Stimulated activated CD4-positive, alpha-beta T cell treated with anti-CD3 and anti-CD28 coated beads, Interleukin-2, amount 100 ng/mL, for 24 hours (primary cell): ENCODE measurements at regions not wholly inside any gene's neighbourhood (a gene's known extent, or its start where the extent isn't known, plus 50 kb on each side); places are given as distances from the start of the nearest gene placed in this dataset.

Experiments used
- DNase-seq, 2 donors: peaks; one replicate each; pipeline ENCODE4 v3.0.0-alpha.2; 2020

DNA sequence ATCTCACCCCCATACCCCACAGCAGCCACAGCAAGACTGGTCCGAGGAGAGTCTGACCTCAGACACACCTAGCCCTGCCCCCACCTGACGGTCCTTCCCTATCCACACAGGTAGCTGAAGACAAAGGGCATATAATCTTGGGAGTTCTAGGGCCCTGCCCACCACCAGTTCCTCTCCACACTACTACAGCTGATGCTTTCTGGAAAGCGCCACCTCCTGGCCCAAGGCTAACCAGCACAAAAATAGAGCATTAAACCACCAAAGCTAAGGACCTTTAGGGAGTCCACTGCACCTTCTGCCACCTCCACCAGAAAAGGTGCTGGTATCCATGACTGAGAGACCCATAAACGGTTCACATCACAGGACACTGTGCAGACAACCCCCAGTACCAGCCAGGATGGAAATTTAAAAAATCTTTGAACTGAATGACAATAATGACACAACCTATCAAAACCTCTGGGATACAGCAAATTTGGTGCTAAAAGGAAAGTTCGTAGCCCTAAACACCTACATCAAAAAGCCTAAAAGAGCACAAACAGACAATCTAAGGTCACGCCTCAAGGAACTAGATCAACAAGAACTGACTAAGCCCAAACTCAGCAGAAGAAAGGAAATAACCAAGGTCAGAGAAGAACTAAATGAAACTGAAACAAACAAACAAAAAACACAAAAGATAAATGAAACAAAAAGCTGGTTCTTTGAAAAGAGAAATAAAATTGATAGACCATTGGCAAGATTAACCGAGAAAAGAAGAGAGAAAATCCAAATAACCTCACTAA, 122.1 kb upstream of the TPRG1 start:
- DNase-seq, result peak; percentile 20 to 28

DNA sequence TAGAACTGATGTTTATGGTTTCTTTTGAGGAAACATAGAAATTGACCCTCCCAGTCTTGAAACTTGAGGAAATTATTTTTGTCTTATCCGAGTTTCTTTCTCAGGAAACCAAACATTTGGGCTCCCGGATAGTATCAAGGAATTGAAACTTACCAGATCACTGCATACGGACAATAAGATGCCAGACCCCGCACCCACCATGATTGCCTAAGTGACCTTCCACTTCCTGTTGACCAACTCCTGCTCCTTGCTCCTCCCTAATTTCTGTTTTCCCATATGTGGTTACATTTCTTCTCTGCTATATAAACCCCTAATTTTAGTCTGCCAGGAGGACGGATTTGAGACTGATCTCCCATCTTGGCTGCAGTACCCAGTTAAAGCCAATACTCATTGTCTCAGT, 118.4 kb upstream of the TPRG1 start:
- DNase-seq, result no peak

DNA sequence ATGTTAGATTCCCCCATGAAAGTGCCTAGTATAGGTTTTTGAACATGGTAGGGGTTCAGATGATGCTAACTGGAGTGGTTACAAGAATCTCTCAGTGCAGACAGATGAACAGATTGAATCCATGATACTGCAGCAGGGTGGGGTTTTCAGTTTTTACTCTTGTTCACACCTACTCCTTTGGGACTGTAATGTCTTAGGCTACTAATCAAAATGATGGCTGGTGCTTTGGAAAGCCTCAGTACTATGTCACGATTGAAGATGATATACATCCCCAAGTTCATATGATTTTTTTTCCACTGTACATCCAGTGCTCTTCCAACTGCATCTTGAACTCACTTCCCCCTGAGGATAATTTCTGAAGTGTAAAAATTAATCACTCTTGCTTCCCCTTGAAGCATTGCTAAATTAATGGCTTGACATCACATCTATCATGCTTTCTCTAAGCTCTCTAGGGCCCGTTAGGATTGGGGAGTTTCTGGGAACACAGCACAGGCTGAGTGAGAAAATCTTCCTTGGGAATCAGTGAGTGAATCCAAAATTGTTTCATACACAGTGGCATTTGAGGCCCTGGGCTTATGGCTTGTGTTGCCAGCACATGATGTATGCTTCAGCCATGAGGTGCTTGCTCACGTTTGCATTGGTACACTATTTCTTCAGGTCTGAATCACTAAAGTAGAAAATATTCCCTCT, 115.0 kb upstream of the TPRG1 start:
- no peak for DNase-seq

DNA sequence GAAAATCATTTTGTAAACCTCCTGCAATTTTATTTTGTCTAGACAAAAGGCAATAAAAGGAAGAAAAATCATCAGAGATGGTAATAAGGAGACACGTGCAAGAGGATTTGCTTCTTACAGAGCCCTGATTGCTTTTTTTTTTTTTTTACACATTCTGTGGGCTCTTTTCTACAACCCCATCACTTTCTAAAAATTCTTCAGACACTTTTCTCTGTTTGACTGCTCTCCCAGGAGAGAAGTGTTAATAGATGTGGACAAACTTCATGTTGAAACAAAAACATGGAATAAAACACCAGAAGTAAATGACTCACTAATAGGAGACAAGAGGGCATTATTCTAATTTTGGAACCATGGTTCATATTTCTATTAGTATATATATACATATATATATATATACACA, 114.4 kb upstream of the TPRG1 start:
- no peak for DNase-seq

DNA sequence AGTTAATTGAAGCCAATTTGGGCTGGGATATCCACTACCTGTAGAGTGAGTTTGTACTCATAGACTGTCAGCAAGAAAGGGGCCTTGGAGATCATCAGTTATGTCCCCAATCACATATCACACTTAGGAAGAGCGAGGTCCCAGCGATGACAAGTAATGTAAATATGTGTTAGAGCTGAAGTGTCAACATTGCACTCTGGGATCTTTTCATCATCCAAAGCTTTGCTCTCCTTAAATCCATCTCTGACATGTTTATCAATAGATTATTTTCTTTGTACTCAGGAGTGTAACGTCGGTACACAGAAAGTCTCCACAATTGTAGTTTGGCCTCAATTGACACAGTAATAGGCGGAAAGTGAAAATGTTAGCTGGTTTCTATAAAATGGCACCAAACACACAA, 113.7 kb upstream of the TPRG1 start:
- DNase-seq, result no peak

DNA sequence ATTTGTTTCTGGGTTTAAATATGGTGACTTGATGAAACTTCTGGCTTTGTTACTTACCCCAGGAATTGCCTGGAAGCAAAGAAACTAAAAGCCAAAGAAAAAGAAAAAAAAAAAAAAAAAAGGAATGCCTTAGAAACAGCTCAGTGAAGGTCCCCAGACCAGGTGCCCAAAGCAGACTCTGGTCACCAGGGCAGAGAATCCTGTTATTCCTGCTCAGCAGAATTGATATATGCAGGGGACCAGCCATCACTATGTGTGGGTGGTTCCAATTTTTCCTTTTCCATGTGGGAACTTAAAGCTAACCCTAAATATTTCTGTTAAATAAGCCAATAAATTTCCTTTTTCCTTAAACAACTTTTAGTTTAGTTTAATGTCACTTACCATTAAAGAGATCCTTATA, 100.8 kb upstream of the TPRG1 start:
- no peak for DNase-seq

DNA sequence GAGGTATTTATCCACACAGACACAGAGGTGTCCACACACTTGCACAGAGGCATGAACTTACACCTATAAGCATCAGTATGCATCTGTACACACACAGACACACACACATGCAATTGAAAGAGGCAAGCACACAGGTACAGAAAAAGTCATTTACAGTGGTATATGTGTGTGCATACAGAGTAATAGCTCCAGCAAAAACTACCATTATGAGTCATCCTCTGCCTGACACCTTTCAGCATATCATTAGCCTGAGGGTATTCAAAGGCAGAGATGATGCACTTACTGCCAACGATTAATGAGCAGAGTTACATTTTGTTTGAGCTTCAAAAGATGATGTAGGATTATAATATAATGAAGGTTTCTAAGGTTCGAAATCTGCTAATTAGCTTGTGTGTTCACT, 100.3 kb upstream of the TPRG1 start:
- DNase-seq, result no peak

DNA sequence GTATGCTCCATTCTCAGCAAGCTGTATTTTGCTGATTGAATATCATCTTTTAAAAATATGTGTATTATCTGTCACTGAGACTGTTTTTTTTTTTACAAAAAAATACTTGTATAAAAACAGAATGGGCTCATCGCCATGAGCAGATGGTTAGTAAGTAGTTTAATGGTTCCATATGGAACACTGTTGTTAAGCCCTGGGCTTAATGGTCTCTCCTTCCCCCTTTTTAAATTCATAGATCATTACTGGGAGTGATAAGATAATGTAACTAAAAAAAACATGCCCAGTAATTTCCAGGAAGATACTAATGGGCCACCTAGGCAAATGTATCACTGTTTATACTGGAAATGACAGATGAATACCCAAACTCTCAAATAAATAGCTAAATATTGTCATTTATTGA, 95.3 kb upstream of the TPRG1 start:
- DNase-seq, result no peak

DNA sequence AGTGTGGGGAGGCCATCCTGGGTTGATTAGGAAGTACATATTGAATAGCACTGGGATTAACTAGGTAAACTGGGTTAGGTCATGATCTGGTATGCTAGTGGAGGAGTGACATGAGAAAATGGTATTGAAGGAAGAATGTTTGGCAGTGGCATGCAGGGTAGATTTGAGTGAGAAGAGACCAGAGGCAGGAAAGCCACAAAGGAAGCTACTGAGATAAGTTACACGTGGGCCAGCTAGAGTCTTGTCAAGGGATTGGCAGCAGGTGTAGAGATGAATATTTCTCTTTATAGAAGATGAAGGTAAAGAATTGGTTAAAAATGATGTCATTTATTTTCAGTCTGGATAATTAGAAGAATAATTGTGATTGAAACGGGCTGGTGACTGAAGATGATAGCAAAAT, 91.0 kb upstream of the TPRG1 start:
- DNase-seq, result no peak

DNA sequence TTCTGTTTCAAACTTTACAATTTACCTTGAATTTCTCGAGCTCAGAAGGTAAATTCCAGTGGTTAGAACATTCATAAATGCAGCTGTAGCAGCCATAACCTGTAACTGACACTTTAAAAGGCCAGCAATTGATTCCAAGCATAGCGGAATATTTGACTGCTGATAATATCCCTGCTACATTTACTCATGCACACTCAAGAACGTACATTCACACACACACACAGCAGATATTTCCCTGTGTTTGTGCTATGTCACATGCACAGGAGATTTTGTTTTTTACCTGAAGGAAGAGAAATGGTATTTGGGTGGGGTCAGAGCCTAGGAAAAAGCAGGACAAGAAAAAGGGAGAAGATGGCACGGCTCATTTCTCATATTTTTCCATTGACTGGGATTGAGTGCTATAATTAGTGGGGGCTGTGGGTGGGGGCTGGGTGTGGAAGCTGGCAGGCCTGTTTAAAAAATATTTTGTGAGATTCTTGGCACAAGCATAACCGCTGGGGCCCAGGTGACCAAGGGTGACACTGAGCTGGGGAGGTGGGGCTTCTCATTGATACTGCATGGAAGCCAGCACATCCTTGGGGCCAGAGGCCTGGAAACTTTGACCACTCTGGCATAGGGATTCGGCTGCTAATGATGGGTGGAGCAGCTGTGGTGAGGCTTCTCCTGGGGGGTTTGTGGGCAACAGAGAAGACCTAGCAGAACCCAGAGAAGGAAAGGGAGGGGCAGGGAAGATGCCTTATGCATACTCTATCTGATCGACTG, 88.9 kb upstream of the TPRG1 start:
- DNase-seq, result no peak

DNA sequence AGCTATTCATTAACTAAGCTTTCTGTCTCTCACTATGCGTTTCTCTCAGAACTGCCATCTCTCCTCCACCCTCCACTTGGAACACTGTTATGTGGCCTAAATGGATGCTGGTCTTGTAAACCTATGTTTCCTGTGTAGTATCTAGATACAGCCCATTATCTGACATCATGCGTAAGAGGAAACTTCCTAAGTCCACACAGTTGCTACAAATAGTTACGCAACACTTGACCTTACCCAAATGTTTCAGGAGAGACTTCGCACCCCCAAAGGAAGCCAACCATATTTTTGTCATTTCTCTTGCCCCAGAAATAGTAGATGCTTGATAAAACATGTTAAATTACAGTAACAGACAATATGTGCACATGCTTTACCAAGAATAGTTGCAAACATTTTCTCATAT, 87.2 kb upstream of the TPRG1 start:
- DNase-seq, result no peak

DNA sequence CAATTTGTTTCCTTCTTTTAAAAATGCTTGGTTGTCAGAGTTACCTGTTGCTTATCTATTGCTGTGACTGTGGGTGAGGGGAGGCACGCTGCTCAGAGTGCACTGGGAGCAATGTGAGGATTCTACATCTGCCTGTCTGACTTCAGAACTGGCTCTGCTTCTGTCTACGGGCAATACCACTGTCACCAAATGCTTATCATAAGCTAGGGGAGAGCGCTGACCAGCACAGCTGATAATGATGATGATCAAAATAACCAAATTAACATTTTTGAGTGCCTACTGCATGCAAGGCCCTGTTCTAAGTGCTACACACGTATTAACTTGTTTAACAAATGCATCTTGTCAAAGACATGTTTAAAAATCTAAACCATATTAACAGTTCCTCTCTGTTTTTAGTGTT, 79.2 kb upstream of the TPRG1 start:
- DNase-seq, result no peak

DNA sequence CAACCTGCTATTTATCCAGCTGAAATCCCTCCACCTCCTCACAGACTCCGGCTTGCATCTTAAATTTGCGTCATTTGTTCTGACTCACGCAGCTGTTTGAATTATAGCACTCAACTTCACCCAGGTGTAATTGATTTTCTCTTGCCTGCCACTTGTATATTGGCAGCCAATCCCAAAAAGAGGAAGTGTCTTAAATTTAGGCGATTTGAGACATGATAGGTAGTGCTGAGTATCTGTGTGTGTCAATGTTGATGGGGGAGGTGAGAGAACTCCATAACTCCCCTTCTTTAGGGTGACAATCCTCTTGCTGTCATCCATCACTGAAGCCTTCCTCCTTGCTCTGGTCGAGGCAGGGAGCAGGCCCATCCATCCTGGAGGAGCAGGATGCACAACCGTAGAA, 77.2 kb upstream of the TPRG1 start:
- DNase-seq, result no peak

DNA sequence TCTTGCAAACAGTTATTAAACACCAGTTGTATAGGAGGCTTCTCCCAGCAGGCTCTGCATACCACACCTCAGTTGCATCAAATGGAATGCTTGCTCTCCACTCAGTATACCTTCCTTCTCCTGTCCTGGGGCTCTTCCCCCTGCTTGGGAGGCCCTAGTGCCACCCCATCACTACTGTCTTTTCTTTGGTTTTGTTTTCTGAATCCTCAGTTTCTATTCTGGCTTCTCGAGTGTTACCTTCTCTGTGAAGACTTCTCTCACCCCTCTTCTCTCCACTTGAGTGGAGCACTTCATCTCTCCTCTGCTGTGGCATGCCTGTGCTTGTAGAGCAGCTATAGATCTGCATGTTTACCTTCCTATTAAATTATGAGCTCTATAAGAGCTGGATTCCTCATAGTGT, 75.7 kb upstream of the TPRG1 start:
- DNase-seq, result no peak

DNA sequence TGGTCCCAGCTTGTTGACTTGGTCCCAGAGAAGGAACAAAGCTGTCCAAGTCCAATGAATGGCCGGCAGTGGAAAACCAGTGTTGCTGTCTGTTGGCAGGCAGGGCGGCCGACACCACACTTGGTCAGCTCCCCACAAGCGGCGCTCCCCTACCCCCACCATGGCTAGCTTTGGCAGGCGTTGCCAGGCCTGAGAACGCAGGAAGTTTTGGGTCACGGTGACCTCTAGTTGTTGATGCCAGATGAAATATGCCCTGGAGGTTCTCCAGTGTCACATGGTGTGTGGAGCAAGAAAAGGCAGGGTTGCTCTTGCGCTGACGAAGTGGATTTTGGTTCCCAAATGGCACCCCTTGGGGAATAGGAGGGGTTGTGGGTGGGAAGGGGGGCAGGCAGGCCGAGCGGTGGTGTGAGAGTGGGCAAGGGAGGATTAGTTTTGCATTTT, 72.7 kb upstream of the TPRG1 start:
- DNase-seq, result no peak

DNA sequence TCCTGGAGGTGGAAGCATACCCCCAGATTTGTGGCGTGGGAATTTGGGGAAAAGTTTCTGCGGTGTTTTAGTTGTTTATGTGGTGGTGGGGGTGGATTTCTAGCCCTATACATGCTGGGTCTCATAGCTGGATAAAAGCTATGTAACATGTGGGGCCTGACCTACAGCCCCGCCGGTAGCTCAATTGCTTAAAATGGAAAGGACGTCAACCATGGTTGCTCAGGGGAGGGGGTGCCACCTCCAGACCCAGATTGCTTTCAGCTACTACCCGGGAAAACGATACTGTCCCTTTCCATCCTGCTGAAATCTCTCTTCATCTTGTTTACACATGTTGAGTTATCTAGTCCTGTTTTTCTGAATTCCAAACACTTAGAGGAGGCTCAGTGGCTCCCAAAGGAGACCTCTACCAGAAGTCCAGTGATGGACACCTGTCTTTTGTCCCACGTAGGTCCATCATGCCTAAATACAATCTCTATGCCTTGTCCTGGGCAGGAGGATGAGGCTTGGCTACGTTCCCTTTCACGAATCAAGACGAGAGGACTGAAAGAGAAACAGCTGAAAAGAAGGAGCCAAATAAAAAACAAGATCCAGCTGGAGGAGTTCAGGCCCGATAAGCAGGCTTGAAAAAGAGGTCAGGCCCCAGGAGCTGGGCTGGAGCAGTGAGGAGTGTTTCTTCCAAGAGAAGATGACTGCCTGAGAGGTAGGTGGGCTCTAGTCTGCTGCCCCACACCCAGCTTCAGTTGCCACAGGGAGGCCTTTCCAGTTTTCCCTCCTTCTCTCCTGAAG, 72.1 kb upstream of the TPRG1 start:
- no peak for DNase-seq

DNA sequence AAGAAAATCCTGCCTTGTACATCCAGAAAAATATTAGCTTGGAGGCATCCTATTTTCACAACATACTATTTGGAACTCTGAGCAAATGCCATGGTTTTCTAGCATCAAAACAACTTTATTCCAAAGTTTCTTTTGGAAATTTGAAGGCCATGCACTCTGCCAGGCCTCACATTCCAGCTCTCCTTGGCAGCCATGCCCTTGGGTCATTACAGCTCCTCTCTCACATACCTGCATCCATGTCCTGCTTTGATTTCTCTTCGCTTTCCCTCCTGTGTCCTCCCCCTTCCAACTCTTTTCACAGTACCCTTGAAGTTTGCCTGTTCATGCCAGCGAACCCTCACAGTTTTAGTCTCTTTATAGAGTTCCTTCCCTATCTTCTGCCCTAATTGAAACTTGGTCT, 70.9 kb upstream of the TPRG1 start:
- DNase-seq, result no peak

DNA sequence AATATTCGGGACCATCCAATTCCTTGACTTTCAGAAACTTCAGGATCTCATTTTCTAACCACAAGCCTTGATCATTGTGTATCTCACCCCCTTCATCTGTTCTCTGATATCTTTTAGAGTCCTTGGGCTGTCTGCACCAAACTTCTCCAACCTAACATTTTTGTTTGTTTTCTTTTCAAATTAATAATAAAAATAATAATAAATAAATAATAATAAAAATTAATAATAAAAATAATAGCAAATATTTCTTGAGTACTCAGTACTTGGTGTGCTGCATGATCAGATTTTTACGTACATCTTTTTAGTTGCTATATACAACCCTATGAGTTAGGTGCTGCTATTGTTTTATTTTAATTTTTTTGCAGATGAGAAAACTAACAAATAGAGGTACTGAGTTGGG, 70.2 kb upstream of the TPRG1 start:
- DNase-seq, result no peak

DNA sequence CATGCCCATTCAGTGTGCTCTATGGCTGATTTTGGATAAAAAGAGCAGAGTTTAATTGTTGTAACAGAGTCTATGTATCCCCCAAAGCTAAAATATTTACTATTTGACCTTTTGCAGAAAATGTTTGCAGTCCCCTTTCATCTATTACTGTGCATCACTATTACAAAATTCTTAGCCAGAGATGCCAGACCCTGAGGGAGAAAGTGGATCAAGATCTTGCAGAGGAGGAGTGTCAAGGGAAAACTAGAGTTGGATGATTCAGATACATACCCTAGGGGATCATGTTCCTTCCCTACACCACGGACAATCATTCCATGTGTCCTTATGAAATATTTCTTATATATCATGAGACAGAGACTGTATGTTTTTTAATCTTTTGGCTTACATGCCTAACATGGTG, 68.6 kb upstream of the TPRG1 start:
- no peak for DNase-seq

DNA sequence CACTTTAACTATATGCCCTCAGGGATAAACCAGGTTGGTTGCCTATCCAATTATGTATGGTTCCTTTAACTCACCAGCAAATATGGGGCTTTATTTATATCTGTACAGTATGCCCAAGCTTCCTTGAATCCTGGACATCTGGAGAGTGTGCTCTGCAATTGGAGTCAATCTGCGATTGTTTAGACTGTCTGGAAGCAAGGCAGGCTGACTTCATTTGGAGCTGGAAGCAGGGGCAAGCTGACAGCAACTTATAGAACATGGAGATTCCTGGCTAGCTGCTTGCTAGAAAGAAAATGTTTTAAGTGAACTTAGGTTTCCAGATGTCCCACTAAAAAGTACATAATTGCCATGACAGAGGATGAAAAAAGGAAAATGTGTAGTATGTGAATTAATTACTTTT, 63.7 kb upstream of the TPRG1 start:
- DNase-seq, result no peak

DNA sequence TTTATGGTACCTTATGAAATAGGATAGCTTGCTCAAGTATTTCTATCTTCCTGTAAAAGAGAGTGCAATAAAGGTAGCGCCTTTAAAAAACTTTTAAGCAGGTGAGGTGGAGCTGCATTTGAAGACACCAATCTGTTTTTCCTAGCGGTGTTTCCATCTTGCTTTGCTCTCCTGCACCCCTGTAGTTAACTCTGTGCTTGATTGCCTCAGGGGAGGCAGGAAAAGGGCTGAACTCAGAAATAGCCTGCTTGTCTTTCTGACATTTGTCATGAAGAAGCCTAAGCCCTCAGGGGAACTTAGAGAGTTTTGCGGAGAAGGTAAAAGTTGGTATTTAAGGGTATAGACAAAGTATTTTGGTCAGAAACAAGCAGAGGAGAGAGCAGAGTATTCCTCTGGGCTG, 63.0 kb upstream of the TPRG1 start:
- DNase-seq, result no peak

DNA sequence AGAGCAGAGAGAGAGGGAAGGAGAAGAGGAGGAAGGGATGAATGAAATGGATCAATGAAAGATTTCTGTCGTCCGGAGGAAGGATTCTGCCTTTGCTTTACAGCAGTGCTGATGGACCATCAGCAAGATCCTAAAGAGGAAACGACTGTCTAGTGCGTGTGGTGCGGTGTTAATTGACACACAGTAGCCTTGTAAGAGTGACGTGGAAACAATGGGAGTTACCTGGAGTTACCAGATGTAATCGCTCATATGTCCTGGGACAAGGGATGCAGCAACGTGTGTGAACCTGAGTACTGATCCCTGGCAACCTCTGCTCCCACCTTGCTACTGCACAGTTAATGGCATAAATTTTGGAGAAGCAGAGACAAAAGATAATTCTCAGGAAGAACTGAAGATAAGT, 62.6 kb upstream of the TPRG1 start:
- DNase-seq, result no peak

DNA sequence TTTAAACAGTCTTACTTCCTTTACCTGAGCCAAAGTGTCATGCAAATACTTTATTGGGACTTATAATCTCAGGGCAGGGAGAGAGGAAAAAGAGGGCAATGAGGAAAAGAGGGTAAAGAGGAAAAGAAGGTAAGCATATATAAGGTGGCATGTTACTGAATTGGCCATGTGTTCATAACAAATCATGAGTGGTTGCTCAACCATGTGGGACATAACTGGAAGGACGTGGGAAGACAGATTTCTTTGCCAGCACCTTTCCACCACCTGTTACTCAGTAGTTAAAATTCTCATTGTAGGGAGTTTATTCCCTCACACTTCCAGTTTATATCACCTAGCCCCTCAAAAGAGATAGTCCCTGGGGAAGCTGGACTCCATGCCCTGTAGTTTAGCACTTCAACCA, 54.7 kb upstream of the TPRG1 start:
- DNase-seq, result no peak
